ENCODE measurements at regions not wholly inside any gene's neighbourhood (a gene's known extent, or its start where the extent isn't known, plus 50 kb on each side); places are given as distances from the start of the nearest gene placed in this dataset.

- no peak for TF ChIP-seq ATF2 (IDR thresholded peaks at IDR 0.05; ENCODE audit: low read length)
- no peak for TF ChIP-seq JUND (IDR thresholded peaks at IDR 0.05; ENCODE audit: low read length)
These were observed 94.6 kb downstream of the CDC42EP3 start (continued) for GRCh38 chr2:37576831-37577230.

Data from H1 (cell line).